Kidney glomerular epithelial cell (primary cell): ENCODE measurements at regions not wholly inside any gene's neighbourhood (a gene's known extent, or its start where the extent isn't known, plus 50 kb on each side); places are given as distances from the start of the nearest gene placed in this dataset.

Experiments used
- DNase-seq: peaks from one replicate; lab custom pipeline; 2025; lab: John Stamatoyannopoulos, UW

DNA sequence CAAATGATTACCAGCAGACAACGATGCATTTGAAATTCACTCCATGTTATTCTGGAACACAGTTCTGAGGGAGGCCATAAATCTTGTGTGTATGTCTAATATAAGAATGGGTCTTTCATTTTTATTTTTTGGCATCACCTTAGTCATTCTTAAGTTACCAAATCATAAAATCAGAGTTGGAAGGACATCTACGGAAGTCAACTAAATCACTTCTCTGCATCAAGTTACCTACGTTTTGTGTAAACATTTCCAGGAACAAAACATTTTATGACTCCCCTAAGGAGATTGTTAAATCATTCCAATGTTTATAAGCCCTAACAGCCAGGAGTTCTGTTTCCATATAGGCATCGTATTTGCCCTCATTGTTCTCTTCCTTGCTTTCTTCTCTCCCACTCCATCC lies 378.2 kb downstream of the FAM170A start:
- no peak for DNase-seq

DNA sequence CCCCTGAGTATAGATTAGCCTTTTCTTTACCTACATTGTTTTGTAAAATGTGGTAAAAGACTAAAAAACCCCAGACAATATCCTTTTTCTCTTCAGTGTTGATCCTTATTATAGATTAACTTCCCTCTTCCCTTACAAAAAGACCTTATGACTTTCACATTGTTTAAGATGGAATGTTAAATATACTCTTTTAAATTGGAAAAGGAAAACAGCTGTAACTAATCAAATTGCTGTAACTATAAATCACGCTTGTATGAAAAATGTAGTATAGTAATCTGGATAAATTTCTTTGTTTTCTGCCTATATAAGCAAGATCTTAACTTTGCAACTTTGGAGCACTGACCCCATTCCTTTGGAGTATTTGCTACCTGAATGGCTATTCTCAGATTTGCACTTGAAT lies 383.1 kb downstream of the FAM170A start:
- no peak for DNase-seq

DNA sequence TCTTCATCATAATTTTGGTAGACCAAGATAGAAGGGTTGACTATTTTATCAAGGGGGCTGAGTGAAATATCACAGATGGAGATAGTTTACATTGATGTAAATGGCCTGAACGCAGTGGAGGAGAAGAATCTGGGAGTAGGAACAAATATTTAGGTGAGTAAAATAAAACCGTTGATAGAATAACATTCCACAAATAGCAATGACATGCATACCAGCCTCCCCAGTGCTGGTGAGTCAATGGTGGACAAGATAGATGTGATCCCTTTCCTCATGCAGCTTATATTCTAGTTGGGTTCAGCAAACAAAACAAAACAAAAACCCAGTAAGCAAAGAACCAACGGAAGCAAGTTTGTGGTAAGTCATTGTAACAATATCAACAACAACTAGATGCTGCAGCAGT lies 385.2 kb downstream of the FAM170A start:
- no peak for DNase-seq

DNA sequence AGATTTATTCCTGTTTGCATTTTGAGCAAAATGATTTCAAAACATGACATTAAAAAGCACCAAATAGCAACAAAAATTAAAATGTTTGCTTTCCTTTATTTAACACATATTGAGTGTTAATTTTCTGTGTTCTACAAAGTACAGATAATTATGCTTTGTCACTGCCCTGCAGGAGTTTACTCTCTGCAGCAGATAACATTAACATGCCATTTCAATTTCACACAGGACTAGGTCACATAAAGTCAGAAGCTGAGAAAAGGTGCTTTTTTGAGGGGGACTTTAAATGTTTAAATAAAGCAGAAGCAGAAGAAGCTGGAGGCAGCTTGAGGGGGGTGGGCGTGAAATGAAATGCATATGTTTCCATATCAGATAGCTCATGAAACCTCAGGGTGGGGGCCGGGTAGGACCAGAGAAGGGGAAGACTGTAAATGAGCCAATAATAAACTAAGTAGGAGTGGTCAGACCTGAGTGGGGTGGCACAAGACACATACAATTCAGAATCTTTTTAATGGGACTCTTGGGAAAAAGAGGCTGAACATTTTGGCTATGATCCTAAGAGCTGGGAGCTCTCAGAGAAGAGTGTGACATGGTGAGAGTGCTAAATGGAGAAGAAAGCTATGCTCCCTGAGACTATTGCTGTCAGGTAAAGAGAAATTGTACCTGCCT lies 387.5 kb downstream of the FAM170A start:
- DNase-seq: no peak

DNA sequence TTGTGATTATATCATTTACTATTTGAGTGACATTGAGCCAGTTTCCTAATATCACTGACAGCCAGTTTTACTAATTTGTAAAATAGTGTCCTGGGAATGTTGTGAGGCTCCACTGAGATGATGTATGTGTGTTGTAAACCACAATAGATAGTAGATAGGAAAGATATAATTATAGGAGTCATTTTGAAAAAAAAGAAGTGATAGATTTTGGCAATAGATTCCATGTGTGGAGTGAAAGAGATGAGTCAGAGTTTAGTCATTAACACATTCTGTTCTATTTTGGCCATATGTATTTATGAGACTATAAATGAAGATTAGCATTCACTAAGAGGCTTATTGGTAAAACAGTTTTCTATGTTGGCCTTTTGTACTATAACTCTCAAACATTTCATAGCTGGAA lies 388.2 kb downstream of the FAM170A start:
- DNase-seq: no peak

- DNase-seq: no peak
Measured at GRCh38 chr5:120035181-120035580, 405.8 kb downstream of the FAM170A start.

DNA sequence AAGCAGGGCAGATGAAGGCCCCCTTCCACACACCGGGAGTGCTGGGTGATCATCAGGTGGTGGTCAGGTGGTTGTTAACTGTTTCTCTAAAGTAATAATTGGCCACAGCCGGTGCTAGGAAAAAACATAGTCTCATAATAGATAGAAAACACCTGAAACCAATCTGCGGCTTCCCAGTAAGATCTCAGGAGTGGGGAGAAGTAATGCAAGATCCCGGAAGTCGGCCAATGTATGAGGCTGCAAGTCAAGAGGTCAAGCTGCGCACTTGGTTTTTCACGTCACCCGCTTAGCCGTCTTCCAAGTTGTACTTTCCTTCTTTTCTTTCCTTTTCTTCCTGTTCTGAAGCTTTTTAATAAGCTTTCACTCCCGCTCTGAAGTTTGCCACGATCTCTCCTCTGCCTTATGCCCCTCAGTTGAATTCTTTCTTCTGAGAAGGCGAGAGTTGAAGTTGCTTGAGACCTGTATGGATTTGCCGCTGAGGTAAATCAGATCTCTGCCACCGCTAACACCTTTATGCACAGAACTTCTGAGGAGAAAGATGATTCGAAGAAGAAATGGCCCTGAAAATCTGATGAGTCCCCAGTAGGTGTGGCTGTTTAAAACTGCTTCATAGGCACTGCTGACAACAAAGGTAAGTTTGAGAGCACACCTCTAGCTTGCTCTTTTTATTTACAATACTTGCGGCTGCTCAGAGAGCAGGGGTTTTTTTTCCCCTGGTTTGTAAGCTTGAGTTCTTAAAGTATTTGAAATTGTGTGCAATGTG lies 406.6 kb downstream of the FAM170A start:
- DNase-seq: no peak

DNA sequence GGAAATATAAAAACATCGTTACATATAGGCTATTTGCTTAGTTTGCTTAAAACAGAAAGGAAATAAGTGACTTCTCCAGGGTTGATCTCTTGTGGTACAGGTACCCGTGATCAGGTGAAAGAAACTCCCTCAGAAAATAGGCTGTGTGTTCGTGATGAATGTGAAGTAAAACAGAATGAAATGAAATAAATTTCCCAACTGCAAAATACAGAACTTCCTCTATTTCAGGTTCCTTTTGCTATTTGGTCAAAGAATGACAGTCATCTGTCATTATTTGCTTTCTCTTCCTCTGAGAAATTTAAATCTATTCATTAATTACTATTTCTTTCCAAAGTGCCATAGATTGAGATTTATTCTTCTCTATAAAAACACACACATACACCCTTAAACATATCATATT lies 408.1 kb downstream of the FAM170A start:
- DNase-seq: no peak

DNA sequence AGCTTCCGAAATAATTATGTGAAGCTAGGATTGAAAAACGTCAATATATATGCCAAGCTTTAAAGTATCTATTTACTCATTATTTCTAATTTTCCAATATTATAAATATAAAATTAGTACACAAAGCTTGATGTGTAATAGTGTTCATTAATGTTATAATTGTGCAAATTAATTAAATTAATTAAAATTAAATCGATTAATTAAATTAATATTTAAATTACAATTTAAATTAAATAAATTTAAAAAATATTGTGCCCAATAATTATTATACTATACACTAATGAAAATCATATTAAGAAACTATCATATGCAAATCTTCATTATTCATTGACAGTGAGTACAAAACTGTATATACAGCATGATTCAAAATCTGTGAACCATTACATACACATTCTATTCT lies 409.8 kb downstream of the FAM170A start:
- no peak for DNase-seq

- DNase-seq: no peak
Measured at GRCh38 chr5:120043431-120043830, 414.1 kb downstream of the FAM170A start.

DNA sequence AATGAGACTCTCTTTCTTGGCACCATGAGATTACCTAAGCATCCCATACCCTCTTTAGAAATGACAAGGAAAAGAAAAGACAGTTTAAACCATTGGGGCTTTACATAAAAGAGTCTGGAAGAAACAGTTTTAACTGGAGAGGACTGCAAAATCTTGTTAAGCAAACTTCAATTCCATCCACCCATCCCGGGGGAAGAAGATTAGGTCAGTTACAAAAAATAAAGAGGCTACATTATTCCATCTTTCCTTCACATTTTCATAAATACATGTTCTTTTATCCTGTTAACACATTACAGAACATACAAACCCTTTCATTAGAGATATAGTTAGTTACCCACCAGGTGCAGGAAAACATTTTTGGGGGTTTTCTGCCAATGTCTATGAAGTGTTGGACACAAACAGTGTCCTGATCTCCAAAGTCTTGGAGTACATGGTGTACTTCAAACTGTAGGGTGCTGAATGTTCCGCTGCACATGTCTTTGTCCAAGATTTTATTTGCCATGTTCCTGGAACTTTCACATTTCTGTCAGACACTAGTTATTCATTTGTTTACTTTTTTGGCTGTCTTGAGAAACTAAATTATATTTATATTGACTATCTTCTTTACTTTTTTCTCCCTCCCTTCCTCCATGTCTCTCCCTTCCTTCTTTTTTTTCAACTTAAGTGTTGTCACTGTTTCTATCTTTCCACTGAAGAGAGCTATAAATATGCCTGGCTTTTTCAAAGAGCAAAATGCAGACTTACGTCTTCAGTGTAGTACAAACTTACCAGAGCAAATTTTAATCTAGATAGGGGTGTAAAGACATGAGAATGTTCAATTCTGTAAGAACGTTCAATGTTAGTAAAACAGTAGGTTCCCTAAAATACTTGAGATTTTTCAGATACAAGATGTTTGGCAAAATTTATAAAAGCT lies 410.9 kb upstream of the PRR16 start:
- DNase-seq: no peak

DNA sequence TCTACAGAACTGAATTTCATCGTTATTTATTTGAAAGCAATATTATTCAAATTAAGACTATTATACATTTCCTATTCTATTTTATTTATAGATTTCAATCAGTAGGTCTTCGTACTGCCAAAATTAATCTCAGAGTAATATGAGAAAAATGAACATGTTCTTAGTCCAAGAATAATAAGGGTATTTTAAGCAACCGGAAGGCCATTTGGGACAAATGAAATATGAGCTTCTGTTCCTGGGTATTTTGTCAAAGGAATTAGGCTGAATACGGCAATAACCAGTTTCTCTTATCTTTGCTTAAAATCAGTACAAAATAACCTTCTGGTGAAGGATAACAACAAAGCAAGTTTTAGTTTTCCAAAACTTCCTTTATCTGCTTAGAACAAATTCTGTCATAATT lies 410.3 kb upstream of the PRR16 start:
- DNase-seq: no peak

DNA sequence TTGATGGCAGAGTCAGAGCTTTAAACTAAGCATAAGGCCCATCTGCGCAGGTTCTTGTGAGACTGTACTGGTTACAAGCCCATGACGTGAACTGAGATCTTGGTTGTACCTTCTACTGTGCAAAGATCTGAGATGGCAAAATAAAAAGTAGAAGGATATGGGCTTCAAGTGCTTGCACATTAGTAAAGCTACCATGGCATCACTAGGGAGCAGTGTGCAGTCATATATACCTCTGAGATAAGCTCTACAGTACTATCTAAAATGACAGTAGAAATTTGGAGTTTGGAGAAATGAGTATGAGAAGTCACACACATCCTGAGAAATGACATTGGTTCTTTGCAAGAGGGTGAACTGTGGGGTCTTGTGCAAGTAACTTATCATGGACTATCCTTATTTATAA lies 408.2 kb upstream of the PRR16 start:
- DNase-seq: peak; percentile 11

DNA sequence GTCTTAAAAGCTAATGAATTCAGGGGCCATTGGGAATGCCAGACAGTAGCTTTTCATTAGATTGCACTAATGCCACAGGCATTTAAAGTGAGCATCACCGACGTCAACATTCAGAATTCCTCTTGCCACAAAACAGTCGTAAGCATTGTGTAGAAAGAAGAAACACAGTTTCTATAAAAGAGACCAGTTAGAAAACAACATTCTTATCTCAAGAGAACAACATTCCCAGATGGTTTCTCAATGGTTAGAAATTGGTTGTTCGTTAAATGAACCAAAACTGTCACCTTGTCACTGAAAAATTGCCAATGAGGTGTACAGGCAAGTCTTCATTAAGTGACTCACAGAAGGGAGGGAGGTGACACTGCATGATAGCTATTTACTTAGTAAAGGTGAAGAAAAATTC lies 401.6 kb upstream of the PRR16 start:
- DNase-seq: no peak

DNA sequence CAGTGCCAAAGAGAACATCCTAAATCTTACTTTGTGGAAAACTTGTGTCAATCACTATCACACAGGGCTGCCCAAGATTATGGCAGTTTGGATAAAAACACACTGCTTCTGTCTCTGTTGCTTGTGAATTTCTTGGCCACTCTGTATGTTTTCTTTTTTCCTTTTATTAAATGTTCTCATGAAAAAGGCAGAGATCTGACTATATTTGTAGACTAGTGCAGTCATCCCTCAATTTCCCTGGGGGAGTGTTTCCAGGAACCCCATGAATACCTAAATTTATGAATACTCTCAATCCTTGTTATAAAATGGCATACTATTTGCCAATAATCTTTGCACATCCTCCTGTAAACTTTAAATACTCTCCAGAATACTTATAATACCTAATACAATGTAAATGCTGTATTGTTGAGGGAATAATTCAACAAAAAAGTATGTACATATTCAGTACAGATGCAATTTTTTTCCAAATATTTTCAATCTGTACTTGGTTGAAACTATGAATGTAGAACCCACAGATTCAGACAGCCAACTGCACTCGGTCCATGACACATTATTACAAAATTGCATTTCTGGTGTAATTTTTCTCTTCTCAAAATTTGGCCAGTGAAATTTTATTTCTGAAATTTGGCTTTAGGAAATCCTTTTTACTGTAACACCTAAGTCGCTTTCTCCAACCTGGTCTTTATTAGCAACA lies 391.9 kb upstream of the PRR16 start:
- no peak for DNase-seq

DNA sequence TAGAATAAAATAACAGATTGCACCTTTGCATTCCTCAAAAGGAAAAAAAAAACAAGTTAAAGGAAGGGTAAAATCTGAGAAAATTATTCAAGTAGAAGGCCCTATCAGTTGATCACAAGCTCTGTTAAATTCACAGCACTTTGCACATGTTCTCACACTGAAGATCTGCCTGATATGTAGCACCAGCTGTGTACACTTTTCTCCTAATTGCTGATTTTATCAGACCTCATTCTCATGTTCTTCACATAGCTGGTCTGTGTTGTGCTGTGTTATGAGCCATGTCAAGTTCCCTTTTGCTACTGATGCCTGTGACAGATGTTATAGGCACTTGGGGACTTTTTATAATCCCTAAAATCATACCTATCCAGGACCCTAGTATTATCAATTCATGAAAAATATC lies 390.4 kb upstream of the PRR16 start:
- no peak for DNase-seq

- no peak for DNase-seq
Measured at GRCh38 chr5:120080781-120081180, 383.3 kb upstream of the PRR16 start.

DNA sequence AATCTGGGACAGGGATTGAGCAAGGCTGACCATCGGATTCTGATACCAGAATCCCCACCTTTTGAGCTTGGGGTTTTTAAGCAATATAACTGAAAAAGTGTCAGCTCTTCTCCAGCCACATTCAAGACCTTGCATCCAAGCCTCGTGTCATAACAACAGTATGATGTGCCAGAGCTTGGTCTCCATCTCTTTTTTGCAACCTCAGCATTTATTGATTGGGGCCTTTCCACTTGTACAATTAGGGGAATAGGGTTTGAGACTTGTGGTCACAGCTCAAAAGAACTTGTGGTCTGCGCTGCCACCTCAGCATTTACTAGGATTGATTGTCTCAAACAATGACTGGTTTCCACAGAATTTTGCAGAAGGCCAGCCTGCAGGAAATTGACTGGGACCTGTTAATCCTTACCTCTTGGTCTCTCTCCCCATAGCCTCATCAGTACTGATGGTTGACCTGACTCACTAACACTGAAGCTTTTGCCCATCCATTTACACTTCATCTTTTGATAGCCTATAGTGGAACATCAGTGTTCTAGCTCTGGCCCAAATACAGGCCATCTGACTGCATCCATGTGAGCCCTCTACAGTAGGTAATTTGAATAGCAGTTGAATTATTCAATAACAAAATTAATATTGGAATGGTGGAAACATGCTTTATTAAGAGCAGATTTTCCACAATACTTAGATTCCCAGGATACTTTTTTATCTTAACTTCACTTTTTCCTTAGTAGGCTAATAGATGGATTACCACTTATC lies 381.6 kb upstream of the PRR16 start:
- no peak for DNase-seq

DNA sequence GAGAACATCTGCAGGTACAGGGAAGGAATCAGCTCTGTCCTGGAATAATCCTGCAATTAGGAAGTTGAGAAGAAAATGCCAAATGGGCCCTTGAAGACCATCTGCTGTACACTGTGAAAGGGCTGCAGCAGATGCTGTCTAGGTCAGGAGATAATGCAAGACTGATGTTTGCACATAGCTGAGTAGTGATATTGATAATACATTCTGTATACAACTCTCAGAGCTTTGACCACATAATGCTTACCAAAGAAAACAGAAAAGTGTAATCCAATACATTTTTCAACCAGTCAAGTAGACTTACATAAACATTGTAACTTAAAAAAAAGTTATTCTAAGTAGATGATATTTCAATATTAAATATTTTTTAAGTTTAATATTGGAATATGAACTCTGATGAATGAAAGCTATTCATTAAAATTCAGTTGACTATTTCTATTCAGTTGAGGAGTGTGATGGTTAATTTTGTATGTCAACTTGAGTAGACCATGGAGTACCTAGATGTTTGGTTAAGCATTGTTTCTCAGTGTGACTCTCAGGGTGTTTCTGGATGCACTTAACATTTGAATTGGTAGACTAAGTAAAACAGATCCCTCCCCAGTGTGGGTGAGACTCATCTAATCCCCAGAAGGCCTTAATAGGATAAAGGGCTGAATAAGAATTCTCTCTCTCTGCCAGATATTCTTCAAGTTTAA lies 380.1 kb upstream of the PRR16 start:
- DNase-seq: no peak

- no peak for DNase-seq
Measured at GRCh38 chr5:120084543-120084870, 379.6 kb upstream of the PRR16 start.

DNA sequence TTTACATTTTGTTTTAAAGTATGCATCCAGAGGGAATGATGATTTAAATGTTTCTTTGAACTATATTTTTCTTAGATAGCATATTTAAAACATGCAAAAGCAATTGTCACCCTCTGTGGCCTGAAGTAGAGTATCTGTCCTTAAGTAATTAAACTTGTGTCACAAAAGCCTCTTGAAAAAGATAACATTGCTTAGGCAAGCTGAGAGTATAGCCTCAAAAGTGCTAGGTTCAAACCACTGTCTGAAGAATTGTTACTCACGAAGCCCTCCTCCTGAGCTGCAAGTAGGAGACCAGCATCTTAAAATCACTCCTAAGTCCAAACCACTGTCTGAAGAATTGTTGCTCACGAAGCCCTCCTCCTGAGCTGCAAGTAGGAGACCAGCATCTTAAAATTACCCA lies 378.0 kb upstream of the PRR16 start:
- no peak for DNase-seq
